Neural progenitor cell (in vitro differentiated cells): ENCODE measurements at regions not wholly inside any gene's neighbourhood (a gene's known extent, or its start where the extent isn't known, plus 50 kb on each side); places are given as distances from the start of the nearest gene placed in this dataset.

ENCODE experiments used
- CTCF ChIP-seq: fragments of 200-600 bp; sonication (generic); IDR thresholded peaks from 2 replicates; pipeline ENCODE4 v1.5.1; 2017; ENCODE audit warnings: antibody characterized with exemption, mild to moderate bottlenecking
- EZH2 ChIP-seq: fragments of 200-600 bp; sonication (generic); IDR thresholded peaks from 2 replicates; pipeline ENCODE4 v1.6.1; 2017; ENCODE audit warnings: antibody characterized with exemption, mild to moderate bottlenecking, moderate library complexity
- EZH2phosphoT487 ChIP-seq: fragments of 200-600 bp; sonication (generic); IDR thresholded peaks from 2 replicates; pipeline ENCODE4 v1.6.1; 2017; ENCODE audit warnings: antibody characterized with exemption

DNA sequence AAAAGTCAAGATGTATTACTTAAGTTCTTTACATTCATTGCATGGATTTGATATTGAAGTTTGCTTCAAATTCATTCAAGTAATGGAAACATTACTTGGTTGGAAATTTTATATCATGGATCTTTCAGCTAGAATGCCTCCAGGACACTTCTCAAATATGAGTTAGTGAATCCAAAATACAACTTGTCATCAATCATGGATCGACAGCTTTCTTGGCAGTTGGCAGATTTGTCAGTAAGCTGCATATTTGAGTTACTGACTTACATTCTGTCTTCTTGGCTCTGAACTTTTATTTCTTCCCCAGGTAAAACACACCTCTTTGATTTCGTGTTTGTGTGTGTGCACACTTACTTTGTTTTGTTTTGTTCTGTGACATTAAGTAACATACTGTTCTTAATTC lies 1171.1 kb downstream of the TAF11L14 start:
- TF ChIP-seq EZH2 (no peak), CTCF (no peak), EZH2phosphoT487 (no peak)
